Uterus (tissue), 2 donors: ENCODE measurements at regions not wholly inside any gene's neighbourhood (a gene's known extent, or its start where the extent isn't known, plus 50 kb on each side); places are given as distances from the start of the nearest gene placed in this dataset.

Experiments used
- CTCF ChIP-seq, 4 experiments: fragments of 200-600 bp in 2 of 4; fragments of 450-650 bp in 2 of 4; sonication (generic) in 2 of 4; IDR thresholded peaks; one replicate each; pipeline ENCODE4 v1.5.1; 2016 to 2019; ENCODE audit warnings: antibody characterized with exemption in 4 of 4, mild to moderate bottlenecking in 2 of 4, moderate library complexity in 1 of 4
- POLR2A ChIP-seq, 2 donors: fragments of 450-650 bp; IDR thresholded peaks; one replicate each; pipeline ENCODE4 v1.6.1; 2016; ENCODE audit warnings: antibody characterized with exemption in 2 of 2, mild to moderate bottlenecking in 1 of 2, moderate library complexity in 1 of 2

- TF ChIP-seq CTCF (IDR thresholded peaks at IDR 0.05) (no peak), POLR2A (IDR thresholded peaks at IDR 0.05) (no peak)
Observed at GRCh38 chr1:34405266-34405959, 228.7 kb downstream of the C1orf94 start.
